ENCODE measurements at regions not wholly inside any gene's neighbourhood (a gene's known extent, or its start where the extent isn't known, plus 50 kb on each side); places are given as distances from the start of the nearest gene placed in this dataset.
"Not testable (repeated sequence)": the region's sequence is repeated elsewhere in the genome, so short reads cannot be mapped to it uniquely, and the experiment has no call there.

GRCh38 chr20:46785958-46786357, 76.5 kb downstream of the SLC2A10 start:
- DNase-seq (ENCODE audit: low read depth): no peak
- no peak overlapping the region for H3K4me3 ChIP-seq (ENCODE audit: low read depth, low read length)
- no peak for TF ChIP-seq CTCF (IDR thresholded peaks at IDR 0.05; ENCODE audit: insufficient read depth, low read depth, low read length, missing control alignments)

- DNase-seq (ENCODE audit: low read depth): no peak
- no peak overlapping the region for H3K4me3 ChIP-seq (ENCODE audit: low read depth, low read length)
- no peak for TF ChIP-seq CTCF (IDR thresholded peaks at IDR 0.05; ENCODE audit: insufficient read depth, low read depth, low read length, missing control alignments)
Measured at GRCh38 chr20:46786566-46786965, 77.1 kb downstream of the SLC2A10 start.

GRCh38 chr20:46787991-46788762, 78.7 kb downstream of the SLC2A10 start:
- H3K4me3 ChIP-seq (ENCODE audit: low read depth, low read length): no peak overlapping the region
- no peak for TF ChIP-seq CTCF (IDR thresholded peaks at IDR 0.05; ENCODE audit: insufficient read depth, low read depth, low read length, missing control alignments)
- DNase-seq (ENCODE audit: low read depth): no peak

- H3K4me3 ChIP-seq (ENCODE audit: low read depth, low read length); DNase-seq (ENCODE audit: low read depth): not testable (repeated sequence)
Measured at GRCh38 chr20:46788763-46789091, 79.3 kb downstream of the SLC2A10 start.

GRCh38 chr20:46789339-46790028, 80.0 kb downstream of the SLC2A10 start:
- no peak for TF ChIP-seq CTCF (IDR thresholded peaks at IDR 0.05; ENCODE audit: insufficient read depth, low read depth, low read length, missing control alignments)
- no peak for DNase-seq (ENCODE audit: low read depth)
- H3K4me3 ChIP-seq (ENCODE audit: low read depth, low read length): no peak overlapping the region

GRCh38 chr20:46791722-46792416, 82.4 kb downstream of the SLC2A10 start:
- DNase-seq (ENCODE audit: low read depth): no peak
- no peak for TF ChIP-seq CTCF (IDR thresholded peaks at IDR 0.05; ENCODE audit: insufficient read depth, low read depth, low read length, missing control alignments)
- no peak overlapping the region for H3K4me3 ChIP-seq (ENCODE audit: low read depth, low read length)

GRCh38 chr20:46797206-46797605, 87.8 kb downstream of the SLC2A10 start:
- no peak for DNase-seq (ENCODE audit: low read depth)
- TF ChIP-seq CTCF (IDR thresholded peaks at IDR 0.05; ENCODE audit: insufficient read depth, low read depth, low read length, missing control alignments): no peak
- H3K4me3 ChIP-seq (ENCODE audit: low read depth, low read length): no peak overlapping the region
